ENCODE measurements at regions not wholly inside any gene's neighbourhood (a gene's known extent, or its start where the extent isn't known, plus 50 kb on each side); places are given as distances from the start of the nearest gene placed in this dataset.

DNA sequence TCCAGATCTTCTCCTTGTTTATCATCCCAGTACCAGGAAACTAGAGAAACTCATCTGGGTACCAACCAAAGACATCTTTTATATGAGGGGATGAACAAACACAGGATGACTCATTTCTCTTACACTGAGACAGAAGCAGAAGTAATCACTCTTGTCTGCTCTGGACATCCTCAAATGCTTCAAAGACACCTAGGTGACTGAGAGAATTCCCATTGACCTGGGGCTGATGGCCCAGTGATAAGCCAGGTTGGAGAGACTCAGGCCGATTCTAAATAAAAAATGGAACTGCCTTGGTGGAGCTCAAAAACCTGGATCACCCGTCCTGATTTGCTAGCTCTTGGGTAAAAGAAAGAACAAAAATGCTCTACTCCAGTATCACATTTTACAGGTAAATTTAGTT lies 182.2 kb downstream of the ZNF486 start:
- TF ChIP-seq, protein P1, sequence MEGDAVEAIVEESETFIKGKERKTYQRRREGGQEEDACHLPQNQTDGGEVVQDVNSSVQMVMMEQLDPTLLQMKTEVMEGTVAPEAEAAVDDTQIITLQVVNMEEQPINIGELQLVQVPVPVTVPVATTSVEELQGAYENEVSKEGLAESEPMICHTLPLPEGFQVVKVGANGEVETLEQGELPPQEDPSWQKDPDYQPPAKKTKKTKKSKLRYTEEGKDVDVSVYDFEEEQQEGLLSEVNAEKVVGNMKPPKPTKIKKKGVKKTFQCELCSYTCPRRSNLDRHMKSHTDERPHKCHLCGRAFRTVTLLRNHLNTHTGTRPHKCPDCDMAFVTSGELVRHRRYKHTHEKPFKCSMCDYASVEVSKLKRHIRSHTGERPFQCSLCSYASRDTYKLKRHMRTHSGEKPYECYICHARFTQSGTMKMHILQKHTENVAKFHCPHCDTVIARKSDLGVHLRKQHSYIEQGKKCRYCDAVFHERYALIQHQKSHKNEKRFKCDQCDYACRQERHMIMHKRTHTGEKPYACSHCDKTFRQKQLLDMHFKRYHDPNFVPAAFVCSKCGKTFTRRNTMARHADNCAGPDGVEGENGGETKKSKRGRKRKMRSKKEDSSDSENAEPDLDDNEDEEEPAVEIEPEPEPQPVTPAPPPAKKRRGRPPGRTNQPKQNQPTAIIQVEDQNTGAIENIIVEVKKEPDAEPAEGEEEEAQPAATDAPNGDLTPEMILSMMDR (IDR thresholded peaks at IDR 0.05; ENCODE audit: control insufficient read depth, extremely low read depth, insufficient read depth), result no peak
- DNase-seq (ENCODE audit: low read depth), result no peak
- H3K4me3 ChIP-seq (ENCODE audit: low read depth, low read length), result no peak overlapping the region

DNA sequence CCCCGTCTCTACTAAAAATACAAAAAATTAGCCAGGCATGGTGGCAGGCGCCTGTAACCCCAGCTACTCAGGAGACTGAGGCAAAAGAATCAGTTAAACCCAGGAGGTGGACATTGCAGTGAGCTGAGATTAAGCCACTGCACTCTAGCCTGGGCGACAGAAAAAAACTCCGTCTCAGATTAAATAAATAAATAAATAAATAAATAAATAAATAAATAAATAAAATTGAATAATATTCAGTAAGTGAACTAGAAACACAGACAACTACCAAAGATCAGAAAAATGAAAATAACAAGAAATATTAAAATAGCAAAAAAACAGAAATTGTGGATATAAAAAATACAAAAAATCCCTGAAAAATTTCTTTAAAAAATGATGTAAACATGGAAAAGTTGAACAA lies 172.4 kb downstream of the ZNF486 start:
- no peak overlapping the region for H3K4me3 ChIP-seq (ENCODE audit: low read depth, low read length)
- no peak for DNase-seq (ENCODE audit: low read depth)
- TF ChIP-seq, protein P1 (IDR thresholded peaks at IDR 0.05; ENCODE audit: control insufficient read depth, extremely low read depth, insufficient read depth), result no peak

DNA sequence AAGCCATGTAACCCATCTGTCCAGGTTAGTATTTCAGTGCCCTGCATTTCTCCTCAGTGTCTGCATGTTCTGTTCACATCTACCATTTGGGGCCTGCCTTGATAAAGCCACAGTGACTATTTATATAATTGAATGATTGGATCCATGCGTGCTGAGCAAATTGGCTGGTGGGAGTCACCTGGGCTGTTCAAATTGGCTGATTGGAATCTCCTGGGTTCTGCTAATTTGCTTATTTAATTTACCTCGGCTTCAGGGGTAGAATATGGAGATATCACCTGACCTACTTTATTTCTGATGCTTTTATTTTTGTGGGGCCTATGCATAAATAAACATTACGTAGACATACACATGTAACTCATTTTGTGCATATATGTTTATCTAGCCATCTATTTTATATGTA lies 167.7 kb downstream of the ZNF486 start:
- DNase-seq (ENCODE audit: low read depth), result no peak
- TF ChIP-seq, protein P1 (IDR thresholded peaks at IDR 0.05; ENCODE audit: control insufficient read depth, extremely low read depth, insufficient read depth), result no peak
- H3K4me3 ChIP-seq (ENCODE audit: low read depth, low read length), result no peak overlapping the region

DNA sequence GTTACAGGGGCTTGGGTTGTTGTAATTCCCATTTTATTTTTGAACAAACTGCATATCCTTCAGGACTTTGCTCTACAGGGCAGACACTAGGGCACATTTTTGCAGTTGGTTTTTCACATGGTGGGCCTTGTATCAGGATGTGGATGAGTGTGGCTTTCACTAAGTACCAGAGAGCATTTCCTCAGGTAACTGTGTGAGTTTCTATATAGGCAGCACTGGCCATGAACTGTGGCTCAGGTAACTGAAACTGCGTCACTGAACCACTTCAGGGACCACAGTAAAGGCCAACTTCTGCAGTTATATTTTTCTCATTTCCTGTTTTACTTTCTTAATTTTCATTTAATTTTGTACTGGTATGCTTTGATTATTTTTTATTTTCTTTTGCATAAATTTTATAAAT lies 166.5 kb downstream of the ZNF486 start:
- H3K4me3 ChIP-seq (ENCODE audit: low read depth, low read length), result no peak overlapping the region
- DNase-seq (ENCODE audit: low read depth), result no peak
- TF ChIP-seq, protein P1 (IDR thresholded peaks at IDR 0.05; ENCODE audit: control insufficient read depth, extremely low read depth, insufficient read depth), result no peak

DNA sequence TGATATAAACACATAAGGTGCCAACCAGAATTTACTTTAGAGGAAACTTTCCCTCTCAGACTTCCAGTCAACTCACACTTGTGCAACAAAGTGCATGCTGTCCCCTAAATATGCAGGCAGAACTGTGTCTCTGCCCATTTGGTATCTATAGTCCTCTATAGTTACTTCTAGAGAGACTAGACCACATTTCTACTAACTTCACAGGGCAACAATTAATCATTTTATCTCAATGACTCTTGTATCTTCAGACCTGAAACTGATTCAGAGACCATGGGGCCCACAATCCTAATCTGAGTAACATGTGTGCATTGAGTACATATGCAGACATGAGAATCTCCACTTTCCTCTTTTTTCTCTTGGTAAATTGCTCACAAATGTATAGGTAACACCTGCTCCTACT lies 158.1 kb downstream of the ZNF486 start:
- no peak for DNase-seq (ENCODE audit: low read depth)
- TF ChIP-seq, protein P1 (IDR thresholded peaks at IDR 0.05; ENCODE audit: control insufficient read depth, extremely low read depth, insufficient read depth), result no peak
- H3K4me3 ChIP-seq (ENCODE audit: low read depth, low read length), result no peak overlapping the region

DNA sequence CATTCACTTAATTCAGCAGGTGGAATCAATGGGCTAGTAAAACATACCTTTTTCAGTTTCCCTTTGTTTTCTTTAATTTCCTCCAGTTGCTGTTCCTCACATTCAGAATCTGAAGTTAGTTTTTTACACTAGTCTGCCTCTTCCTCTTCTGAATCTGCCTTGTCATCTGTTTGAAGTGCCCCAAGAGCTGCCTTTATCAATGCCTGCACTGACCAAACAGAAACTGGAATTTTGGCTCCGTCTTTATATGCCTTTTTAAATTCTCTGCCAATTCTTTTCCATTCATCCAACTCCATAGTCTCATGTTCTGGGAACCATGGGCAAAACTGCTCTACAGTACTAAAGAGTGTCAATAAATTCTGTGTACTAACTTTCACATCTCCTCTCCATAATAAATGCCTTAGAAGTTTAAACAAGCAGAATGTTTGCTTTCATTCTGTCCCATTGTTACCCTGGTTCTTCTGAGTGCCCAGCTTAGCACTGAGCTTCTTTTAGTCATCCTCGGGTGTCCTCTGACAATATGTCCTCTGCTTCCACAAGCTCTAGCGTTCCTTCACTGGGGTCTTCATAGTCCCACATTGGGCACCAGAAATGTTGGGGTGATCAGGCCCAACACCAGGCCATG lies 154.2 kb downstream of the ZNF486 start:
- H3K4me3 ChIP-seq (ENCODE audit: low read depth, low read length), result no peak overlapping the region
- peak; percentile 8 for DNase-seq (ENCODE audit: low read depth)
- TF ChIP-seq, protein P1 (IDR thresholded peaks at IDR 0.05; ENCODE audit: control insufficient read depth, extremely low read depth, insufficient read depth), result no peak

DNA sequence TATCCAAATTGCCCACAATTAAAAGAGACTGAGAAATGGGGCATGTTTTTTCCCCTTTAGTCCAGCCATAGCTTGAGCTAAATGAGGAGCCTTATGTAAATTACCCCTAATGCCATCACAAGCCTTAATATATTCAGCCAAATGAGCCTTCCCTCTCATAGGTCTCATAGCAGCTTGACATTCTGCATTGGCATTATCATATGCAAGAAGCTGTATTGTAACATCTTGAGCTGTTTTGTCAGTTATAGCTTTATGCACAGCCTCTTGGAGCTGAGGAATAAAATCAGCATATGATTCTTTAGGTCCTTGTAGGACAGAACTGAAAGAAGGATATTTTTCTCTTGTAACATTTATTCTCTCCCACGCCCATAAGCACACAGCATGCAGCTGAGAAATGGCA lies 153.2 kb downstream of the ZNF486 start:
- TF ChIP-seq, protein P1 (IDR thresholded peaks at IDR 0.05; ENCODE audit: control insufficient read depth, extremely low read depth, insufficient read depth), result no peak
- DNase-seq (ENCODE audit: low read depth), result no peak
- H3K4me3 ChIP-seq (ENCODE audit: low read depth, low read length), result no peak overlapping the region
